ENCODE measurements at regions not wholly inside any gene's neighbourhood (a gene's known extent, or its start where the extent isn't known, plus 50 kb on each side); places are given as distances from the start of the nearest gene placed in this dataset.

GRCh38 chr10:30518907-30519306 is 84.9 kb downstream of the MAP3K8 start:
- no peak overlapping the region for H3K4me3 ChIP-seq (ENCODE audit: control insufficient read depth, low read depth, low read length)
- DNase-seq (ENCODE audit: low read depth): no peak
- no peak for TF ChIP-seq CTCF (conservative IDR thresholded peaks at IDR 0.05; ENCODE audit: control insufficient read depth, insufficient read depth, low read depth, low read length)
